Right renal pelvis (tissue), 4 donors: ENCODE measurements at regions not wholly inside any gene's neighbourhood (a gene's known extent, or its start where the extent isn't known, plus 50 kb on each side); places are given as distances from the start of the nearest gene placed in this dataset.
"Not testable (repeated sequence)": the region's sequence is repeated elsewhere in the genome, so short reads cannot be mapped to it uniquely, and the experiment has no call there.

Experiments
- DNase-seq, 4 donors: peaks; one replicate each; pipeline ENCODE4 v3.0.0-alpha.2; 2013; ENCODE audit warnings: low read depth in 4 of 4, low spot score in 3 of 4, missing footprints in 1 of 4

GRCh38 chr4:64738240-64738639, 329.0 kb upstream of the TECRL start:
- DNase-seq = no peak

DNA sequence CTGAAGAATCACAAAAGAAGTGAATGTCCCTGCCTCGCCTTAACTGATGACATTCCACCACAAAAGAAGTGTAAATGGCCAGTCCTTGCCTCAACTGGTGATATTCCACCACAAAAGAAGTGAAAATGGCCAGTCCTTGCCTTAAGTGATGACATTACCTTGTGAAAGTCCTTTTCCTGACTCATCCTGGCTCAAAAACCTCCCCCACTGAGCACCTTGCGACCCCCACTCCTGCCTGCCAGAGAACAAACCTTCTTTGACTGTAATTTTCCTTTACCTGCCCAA, 328.5 kb upstream of the TECRL start:
- DNase-seq = not testable (repeated sequence)

DNA sequence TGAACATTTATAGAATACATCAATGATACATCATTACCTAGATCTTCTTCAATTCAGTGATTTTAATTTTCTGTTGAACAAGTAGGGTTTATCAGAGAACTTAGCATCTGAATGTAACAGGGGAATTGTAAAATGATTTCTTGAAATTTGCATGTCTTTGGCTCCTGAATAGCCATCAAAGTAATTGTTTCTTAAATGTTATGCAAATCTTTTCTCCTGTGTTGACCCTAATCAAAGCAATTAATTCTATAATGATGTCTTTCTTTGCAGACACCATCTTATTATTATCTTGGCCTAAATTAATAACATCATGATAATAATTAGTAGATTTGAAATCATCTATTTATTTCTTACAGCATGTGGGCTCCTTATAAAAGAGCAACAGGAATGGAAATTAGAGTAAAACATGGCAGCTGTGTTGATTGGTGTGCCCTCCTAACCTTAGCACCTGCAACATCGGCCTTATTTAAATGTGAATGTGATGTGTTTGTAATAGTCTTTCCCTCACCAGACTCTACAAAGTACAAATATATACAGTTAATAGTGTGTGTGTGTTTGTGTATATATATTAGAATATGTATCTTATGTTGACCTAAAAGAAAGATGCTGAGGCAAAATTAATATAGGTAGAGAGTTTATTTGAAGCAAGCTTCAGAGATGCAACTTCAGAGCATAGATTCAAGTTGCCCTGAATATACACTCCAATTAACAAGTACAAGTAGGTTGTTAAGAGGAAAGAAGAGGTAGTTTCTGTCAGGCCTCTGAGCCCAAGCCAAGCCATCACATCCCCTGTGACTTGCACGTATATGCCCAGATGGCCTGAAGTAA, 328.0 kb upstream of the TECRL start:
- no peak for DNase-seq

- no peak for DNase-seq
Measured at GRCh38 chr4:64729561-64729960, 320.3 kb upstream of the TECRL start.

DNA sequence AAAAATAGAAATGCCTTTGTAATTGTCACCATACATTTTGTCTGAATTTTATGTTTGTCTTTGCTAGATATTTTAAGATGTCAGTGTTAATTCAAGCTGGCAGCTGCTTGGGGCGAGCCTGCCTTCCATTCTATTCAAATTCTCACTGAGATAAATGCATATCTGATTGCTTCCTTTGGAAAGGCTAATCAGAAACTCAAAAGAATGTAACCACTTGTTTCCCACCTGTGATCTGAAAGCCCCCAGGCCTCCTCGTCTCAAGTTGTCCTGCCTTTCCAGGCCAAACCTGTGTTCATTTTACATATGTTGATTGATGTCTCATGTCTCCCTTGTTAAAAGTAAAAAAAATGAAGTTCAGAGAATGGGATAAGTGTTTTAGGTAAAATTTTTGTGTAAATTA, 318.7 kb upstream of the TECRL start:
- DNase-seq = no peak

GRCh38 chr4:64727391-64727790, 318.1 kb upstream of the TECRL start:
- not testable (repeated sequence) for DNase-seq

DNA sequence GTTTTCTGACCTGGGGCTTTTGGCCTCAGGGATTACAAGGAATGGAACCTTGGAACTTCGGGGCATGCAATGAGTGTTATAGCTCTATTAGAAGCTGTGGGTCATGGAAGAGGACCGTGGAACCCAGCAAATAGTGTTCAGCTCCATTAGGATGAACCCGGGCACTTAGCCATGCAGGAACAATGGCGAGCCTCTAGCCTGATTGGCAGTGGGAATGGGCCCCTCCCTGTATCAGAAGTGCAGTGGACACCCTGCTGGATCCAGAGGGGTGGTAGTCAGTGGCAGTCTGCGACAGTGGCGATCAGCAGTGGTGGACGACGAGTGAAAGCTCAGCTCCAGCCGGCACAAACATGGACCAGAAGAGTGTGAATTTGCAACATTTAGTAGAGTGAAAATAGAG, 315.4 kb upstream of the TECRL start:
- no peak for DNase-seq

DNA sequence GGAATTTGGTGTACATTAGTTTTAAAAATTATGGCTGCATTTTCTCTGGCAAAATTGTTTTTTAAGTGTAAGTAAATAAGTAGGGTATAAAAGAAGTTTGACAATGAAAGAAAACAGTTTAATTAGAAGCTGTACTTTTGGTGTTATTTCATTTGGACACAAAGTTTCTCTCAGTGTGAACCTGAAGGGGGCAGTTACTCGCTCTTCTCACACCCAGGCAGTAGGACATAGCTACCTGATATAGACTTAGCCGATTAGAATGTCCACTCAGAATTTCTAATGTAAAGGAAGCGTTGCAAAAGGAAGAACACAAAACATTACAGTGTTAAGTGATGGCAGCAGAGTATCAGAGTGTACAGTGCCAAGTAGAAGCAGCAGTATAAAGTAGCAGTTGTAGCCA, 311.9 kb upstream of the TECRL start:
- DNase-seq = no peak

DNA sequence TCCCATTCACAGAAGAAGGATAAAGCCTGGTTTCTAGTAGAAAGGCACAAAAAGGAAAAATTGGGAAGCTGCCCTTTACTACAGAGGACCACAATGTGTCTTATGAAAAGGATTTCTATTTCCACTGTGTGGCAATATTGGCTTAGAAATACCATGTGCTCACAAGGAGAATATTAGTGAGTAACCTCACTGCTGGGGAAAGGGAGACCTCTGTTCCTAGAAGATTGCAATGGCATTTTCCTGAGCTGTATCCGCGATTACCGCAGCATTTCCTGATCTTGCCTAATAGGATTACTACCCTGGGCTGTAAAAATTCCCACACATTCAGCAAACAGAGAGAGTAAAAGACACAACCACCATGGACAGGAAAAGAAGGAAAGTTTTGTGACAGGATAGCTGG, 308.8 kb upstream of the TECRL start:
- DNase-seq = no peak

GRCh38 chr4:64715741-64716140, 306.5 kb upstream of the TECRL start:
- DNase-seq = no peak

DNA sequence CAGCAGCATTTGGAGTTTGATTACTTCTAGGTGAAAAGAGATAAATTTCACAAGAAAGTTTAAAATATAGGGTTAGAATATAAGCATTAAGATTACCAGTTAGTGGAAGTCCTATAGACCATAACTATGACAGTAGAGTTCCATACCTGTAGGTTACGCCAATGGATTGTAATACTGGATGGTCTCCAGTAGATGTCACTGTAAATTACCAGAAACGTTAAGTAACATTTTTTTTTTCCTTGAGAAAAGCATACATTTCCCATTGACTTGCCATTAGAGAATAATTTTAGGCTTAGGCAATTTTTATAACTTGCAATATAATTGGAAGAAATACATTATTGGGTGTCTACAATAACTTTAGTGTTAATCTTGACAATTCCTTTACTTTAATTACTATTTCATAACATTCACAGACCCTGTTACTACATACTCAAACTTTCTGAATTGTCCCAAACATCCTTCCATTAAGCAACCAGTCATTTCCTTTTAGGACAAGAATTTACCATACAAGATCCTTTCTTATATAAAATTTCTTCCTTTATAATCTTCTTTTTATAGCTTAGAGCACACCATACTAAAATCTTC, 304.1 kb upstream of the TECRL start:
- peak in 1 of 4 donors; percentile 5 for DNase-seq

DNA sequence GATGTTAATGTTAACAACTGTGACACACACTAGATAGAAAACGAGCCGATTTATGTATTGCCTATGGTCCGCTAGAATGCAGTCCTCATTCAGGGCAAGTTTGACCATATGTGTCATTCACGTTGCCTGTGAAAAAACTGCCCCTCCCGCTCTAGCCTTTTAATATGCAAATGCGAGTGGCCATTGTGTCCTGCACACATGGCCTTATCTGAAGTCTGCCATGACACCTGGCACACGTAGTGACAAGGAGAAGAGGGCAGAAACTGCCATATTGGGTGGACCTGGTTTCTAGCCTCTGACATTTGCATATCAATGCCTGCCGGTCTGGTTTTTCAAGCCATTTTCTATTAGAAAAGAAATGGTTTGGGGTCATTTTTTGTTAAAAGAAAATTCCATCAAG, 303.3 kb upstream of the TECRL start:
- no peak for DNase-seq

GRCh38 chr4:64705989-64706388, 296.7 kb upstream of the TECRL start:
- DNase-seq = no peak

DNA sequence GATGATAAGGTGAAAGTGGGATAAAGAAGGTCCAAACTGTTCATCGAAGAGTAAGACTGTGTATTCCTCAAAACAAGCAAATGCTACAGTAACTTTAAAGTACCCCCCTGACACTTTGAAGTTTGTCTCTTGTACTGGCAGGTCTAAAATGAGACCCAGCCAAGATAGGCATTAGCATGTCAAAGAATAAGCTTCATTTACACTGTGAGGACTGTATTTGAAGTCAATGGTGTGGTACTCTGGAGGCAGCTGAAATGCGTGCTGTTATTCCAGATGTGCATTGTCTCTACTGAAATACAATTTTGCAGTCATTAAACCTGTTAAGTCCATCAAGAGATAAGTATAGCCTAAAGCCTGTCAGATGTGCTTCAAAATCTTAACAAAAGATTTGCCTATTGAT, 288.9 kb upstream of the TECRL start:
- DNase-seq = no peak

DNA sequence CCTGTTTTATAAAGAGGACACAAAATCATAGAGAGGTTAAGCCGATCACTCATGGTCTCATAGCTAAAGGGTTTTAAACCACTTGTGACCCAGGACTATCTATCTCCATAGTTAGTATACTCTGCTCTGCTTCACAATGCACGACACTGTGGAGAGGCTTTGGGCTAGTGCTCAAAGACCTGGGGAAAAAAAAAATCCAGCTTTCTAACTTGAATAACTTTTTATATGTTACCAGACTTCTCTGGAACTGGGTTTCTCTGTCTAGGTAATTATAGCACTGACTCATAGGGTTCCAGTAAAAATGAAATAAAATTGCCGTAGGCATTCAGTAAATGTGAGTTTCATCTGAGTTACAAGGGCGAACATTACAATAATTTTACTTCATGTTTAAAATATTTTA, 273.7 kb upstream of the TECRL start:
- DNase-seq = peak in 1 of 4 donors; percentile 0

GRCh38 chr4:64682481-64682880, 273.2 kb upstream of the TECRL start:
- DNase-seq = no peak

DNA sequence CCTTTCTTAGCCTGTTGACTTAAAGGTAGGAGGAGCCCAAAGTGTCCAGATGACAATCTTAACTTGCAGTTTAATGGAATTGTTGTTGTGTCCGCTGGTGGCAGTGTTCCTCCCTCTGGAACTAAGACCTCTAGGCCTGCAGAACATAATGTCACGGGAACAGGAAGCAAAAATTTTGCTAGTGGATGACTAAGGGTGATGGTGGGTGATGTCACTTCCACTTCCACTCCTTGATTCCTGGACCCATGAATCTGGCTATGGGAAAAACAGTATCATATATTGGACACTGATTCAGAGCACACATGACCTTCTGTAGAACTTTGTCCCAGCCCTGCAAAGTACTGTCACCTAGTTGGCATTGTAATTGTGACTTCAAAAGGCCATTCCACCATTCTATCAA, 263.9 kb upstream of the TECRL start:
- not testable (repeated sequence) for DNase-seq

DNA sequence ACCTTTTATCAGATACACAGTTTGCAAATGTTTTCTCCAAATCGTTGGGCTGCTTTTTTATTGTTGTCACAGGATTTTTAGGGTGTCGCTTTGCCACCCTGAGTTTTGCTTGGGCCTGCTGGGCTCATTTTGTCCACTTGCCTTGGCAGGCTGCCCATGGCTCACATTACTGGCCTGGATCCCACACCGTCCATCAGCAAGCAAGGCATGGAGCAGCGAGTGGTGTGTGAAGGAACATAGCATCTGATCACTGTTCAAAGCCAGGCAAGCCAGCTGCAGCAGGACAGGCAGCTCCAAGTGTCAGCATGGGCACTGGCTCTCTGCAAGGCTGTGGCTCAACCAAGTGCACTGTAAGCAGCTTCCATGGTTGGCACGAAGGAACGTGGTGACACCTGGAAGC, 261.4 kb upstream of the TECRL start:
- no peak for DNase-seq

DNA sequence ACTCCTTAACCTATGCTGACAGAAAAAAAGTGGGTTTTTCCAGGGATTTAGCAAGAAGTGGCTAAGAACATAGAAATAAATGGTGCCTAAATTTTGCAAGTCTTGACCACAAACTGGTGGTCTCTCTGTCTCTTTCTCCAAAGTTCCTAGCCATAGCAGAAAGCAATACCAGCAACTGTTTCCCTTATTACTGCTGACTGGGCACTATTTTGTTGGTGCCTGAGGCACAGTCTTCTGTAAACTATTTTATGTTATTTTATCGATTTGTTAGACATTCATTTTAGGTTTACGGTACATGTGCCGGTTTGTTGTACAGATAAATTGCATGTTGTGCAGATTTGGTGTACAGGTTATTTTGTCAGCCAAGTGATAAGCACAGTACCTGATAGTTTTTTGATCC, 234.6 kb upstream of the TECRL start:
- no peak for DNase-seq

DNA sequence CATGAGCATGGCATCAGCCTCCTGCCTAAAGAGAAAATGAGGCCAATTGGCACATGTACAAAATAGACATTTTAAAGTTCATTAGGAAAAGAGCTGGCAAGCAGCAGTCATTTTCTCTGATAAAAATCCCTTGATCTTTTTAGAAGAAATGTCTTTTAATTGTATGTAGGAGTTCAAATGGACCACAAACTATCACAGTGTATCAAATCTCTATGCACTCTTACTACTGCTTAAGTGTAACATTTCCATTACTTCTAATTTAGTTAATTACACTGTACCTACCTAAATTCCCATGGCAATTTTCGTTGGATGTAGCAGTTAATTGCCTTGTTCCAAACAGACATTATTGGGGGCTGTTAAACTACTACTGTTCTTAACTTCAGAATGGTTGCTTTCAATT, 233.7 kb upstream of the TECRL start:
- DNase-seq = no peak

GRCh38 chr4:64640402-64640801, 231.2 kb upstream of the TECRL start:
- not testable (repeated sequence) for DNase-seq

- no peak for DNase-seq
Measured at GRCh38 chr4:64625438-64625837, 216.2 kb upstream of the TECRL start.

DNA sequence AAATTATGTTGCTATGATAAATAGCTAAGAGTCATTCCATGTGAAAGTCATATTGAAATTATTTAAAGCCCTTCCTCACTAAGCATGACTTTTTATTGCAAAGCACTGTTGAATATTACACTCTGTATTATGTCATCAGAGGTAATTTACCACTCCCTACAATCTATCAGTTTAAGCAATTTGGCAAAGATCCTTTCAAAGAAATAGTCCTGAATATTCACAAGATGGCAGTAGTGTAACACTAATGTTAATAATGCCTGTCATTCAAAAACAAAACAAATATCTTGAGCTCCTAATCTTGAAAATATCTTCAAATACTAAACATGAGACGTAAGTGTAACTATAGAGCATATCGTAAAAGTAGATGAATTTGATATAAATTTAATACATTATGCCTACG, 208.6 kb upstream of the TECRL start:
- DNase-seq = no peak
